ENCODE measurements at regions not wholly inside any gene's neighbourhood (a gene's known extent, or its start where the extent isn't known, plus 50 kb on each side); places are given as distances from the start of the nearest gene placed in this dataset.

GRCh38 chr2:120857931-120858330 is 122.3 kb downstream of the GLI2 start:
- TF ChIP-seq EP300 (IDR thresholded peaks at IDR 0.05; ENCODE audit: low read depth in 2 of 2, low read length in 2 of 2) (no peak), EP300 (CRISPR knock-in tag; IDR thresholded peaks at IDR 0.05; ENCODE audit: borderline replicate concordance) (no peak), JARID2 (CRISPR knock-in tag; IDR thresholded peaks at IDR 0.05; ENCODE audit: insufficient replicate concordance) (no peak), RXRB (CRISPR knock-in tag; IDR thresholded peaks at IDR 0.05; ENCODE audit: borderline replicate concordance) (no peak), CEBPB (IDR thresholded peaks at IDR 0.05; ENCODE audit: borderline replicate concordance, low read depth, low read length) (no peak), CTCF (CRISPR knock-in tag; IDR thresholded peaks at IDR 0.05) (no peak), SIN3A (IDR thresholded peaks at IDR 0.05; ENCODE audit: borderline replicate concordance, low read depth, low read length) (no peak), ATM (IDR thresholded peaks at IDR 0.05; ENCODE audit: borderline replicate concordance) (no peak), POLR2A (IDR thresholded peaks at IDR 0.05; ENCODE audit: insufficient read depth in 1 of 2, low read depth in 2 of 2, low read length in 2 of 2) (no peak), ZBTB1 (CRISPR knock-in tag; IDR thresholded peaks at IDR 0.05; ENCODE audit: borderline replicate concordance) (no peak), ZNF784 (CRISPR knock-in tag; IDR thresholded peaks at IDR 0.05; ENCODE audit: borderline replicate concordance) (no peak)

All from HepG2 (cell line).